Spinal cord (tissue), 9 donors: ENCODE measurements at regions not wholly inside any gene's neighbourhood (a gene's known extent, or its start where the extent isn't known, plus 50 kb on each side); places are given as distances from the start of the nearest gene placed in this dataset.

ENCODE experiments used
- DNase-seq, 6 donors: peaks; one replicate each; pipeline versions ENCODE4 v3.0.0 to v3.0.0-alpha.2; 2013 to 2015; ENCODE audit warnings: low spot score in 6 of 6, low read depth in 4 of 6
- H3K27ac ChIP-seq: one replicate; pipeline ENCODE4 v1.5.1; 2013; ENCODE audit warnings: low read depth, low read length, control low read depth
- H3K27me3 ChIP-seq: one replicate; pipeline ENCODE4 v1.6.1; 2013; ENCODE audit warnings: low read length; ENCODE audit not compliant: control insufficient read depth, insufficient read depth
- H3K36me3 ChIP-seq: one replicate; pipeline ENCODE4 v1.6.1; 2013; ENCODE audit warnings: low read length; ENCODE audit not compliant: control insufficient read depth, insufficient read depth
- H3K4me1 ChIP-seq: one replicate; pipeline ENCODE4 v1.6.1; 2013; ENCODE audit warnings: low read length; ENCODE audit not compliant: control insufficient read depth, insufficient read depth
- H3K4me3 ChIP-seq: one replicate; pipeline ENCODE4 v1.5.1; 2013; ENCODE audit warnings: low read depth, low read length, control low read depth
- H3K9me3 ChIP-seq: one replicate; pipeline ENCODE4 v1.6.1; 2013; ENCODE audit warnings: low read length; ENCODE audit not compliant: control insufficient read depth, insufficient read depth
- WGBS: methylation state at CpG from one replicate; pipeline ENCODE4 v1.1.5; 2013; ENCODE audit warnings: missing lambda C conversion rate; ENCODE audit not compliant: insufficient coverage; 5-methylcytosine and 5-hydroxymethylcytosine counted together
- donor health status: healthy.

DNA sequence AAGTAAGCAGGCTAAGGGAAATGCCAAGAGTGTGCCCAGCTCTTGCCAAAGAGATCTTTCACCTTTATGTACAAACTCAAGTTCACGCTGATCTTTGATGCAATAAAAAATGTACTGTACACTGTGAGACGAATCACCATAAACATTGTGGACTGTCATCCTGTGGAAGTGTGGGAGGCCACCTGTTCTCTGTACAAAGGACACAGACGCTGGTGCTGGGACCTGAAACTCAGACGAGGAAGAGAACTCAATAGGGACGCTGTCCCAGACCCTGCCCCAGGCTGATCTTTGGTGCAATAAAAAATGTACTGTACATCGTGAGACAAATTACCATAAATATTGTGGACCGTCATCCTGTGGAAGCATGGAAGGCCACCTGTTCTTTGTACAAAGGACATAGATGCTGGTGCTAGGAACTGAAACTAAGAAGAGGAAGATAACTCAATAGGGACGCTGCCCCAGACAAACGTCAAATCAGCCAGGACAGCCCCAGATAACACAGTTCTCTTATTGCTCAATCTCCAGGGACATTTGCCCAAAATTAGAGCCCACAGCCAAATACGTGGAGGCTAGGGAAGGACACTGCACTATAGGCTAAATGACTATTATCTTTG, 312.7 kb upstream of the SGK1 start:
- Histone ChIP-seq H3K36me3 (no peaks in the 10 kb centered on the region), H3K4me3 (no peak overlapping the region), H3K27ac (no peak overlapping the region), H3K4me1 (no peaks in the 10 kb centered on the region), H3K27me3 (no peaks in the 10 kb centered on the region), H3K9me3 (no peaks in the 10 kb centered on the region)
- DNase-seq: no peak
- WGBS: 68% methylated on average over 6 of the region's 10 CpGs

DNA sequence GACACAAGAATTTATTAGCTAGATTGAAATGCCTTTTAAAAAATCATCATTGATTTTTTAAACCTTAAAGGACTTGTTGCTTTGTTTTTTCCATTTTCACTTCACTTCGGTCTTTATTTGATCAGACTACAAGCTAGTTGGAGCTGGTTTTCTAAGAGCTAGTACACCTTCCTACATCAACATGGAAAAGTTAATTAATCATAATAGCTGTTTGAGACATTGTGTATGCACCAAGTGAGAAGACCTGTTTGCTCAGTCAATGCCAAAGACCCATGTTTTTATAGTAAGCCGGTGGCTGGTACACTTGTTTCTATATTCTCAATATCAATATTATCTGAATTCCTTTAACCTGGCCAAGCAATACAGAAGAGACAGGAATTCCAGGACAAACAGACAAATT, 310.2 kb upstream of the SGK1 start:
- Histone ChIP-seq H3K4me1 (no peaks in the 10 kb centered on the region), H3K27ac (no peak overlapping the region), H3K9me3 (no peaks in the 10 kb centered on the region), H3K36me3 (no peaks in the 10 kb centered on the region), H3K27me3 (no peaks in the 10 kb centered on the region), H3K4me3 (no peak overlapping the region)
- WGBS: no CpG with 5 or more reads among the region's 2 CpGs
- DNase-seq: no peak

DNA sequence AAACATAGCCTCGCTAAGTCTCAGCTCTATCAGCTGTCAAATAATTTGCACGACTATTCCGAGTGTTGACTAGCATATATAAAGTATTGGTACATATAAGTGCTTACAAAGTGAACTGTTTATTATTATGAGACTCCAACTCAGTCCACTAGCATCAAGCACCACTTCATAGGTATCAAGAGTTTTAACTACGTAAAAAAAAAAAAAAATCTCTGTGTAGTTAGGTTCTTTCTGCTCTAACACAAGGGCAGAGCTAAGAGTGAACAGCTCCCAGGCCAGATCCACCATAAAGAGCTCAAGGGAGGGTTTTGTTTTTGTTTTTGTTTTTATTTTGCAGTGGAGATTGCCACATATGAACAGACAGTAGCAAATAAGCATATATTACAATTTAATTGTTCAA, 309.8 kb upstream of the SGK1 start:
- H3K4me3 ChIP-seq: no peak overlapping the region
- no CpG with 5 or more reads among the region's 4 CpGs for WGBS
- no peak for DNase-seq
- H3K36me3 ChIP-seq: no peaks in the 10 kb centered on the region
- no peak overlapping the region for H3K27ac ChIP-seq
- H3K27me3 ChIP-seq: no peaks in the 10 kb centered on the region
- no peaks in the 10 kb centered on the region for H3K9me3 ChIP-seq
- no peaks in the 10 kb centered on the region for H3K4me1 ChIP-seq

DNA sequence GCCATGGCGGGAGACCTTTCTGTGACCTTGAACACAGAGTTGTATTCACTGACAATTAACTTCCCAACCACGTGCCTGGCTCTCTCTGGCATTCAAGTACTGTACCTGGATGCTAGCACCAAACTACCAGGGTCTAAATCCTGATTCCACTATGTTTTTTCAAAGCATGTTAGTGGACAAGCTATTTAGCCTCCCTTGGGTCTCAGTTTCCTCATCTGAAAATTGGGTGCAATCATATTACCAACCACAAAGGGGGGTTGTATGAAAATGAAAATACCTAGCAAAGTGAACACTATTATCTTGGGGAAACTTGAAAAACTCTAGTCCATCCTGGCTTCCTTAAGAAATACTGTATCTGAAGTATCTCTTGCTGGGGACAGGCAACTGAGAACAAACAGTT, 308.7 kb upstream of the SGK1 start:
- H3K9me3 ChIP-seq: no peaks in the 10 kb centered on the region
- no peaks in the 10 kb centered on the region for H3K27me3 ChIP-seq
- H3K36me3 ChIP-seq: no peaks in the 10 kb centered on the region
- no peak overlapping the region for H3K27ac ChIP-seq
- no peak overlapping the region for H3K4me3 ChIP-seq
- DNase-seq: no peak
- no peaks in the 10 kb centered on the region for H3K4me1 ChIP-seq
- 65% methylated on average over 2 of the region's 2 CpGs for WGBS

DNA sequence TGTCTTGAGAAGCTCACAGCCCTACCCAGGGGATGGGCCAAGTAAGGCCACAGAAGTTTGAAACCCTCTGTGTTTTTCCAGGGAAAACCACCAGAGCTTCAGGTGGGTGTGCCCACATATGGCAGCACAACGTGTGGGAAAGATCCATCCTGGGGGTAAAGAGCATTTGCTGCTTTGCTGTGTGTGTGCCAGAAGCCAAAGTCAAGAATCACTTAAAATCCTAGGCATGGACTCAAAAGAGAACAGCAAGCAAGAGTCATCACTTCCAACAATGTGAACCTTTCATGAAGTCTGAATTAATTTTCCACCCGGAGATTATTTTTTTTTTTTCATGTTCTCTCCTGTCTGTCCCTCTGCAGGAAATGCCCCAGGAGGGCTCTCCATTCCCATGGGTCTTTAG, 308.2 kb upstream of the SGK1 start:
- no peak overlapping the region for H3K4me3 ChIP-seq
- 24% methylated on average over 2 of the region's 2 CpGs for WGBS
- H3K27me3 ChIP-seq: no peaks in the 10 kb centered on the region
- DNase-seq: no peak
- no peak overlapping the region for H3K27ac ChIP-seq
- H3K4me1 ChIP-seq: no peaks in the 10 kb centered on the region
- H3K36me3 ChIP-seq: no peaks in the 10 kb centered on the region
- H3K9me3 ChIP-seq: no peaks in the 10 kb centered on the region

DNA sequence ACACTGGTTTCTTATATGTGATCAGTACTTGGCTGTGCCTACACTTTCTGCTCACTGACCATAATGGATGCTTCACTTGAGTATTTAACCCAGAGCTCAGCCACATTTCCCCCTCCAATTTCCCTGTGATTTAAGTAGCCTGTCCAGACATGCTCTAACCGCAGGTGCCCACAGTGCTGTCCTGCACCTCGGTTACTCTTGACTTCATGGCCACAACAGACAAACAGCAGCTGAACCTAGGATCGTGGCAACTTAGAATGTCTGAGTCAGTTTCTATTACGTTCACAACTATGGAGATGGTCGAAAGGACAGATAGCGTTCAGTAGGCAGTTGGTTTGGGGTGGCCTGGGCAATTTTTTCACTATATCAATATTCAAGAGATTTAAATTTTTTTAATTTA, 306.9 kb upstream of the SGK1 start:
- Histone ChIP-seq H3K27me3 (no peaks in the 10 kb centered on the region), H3K4me3 (no peak overlapping the region), H3K27ac (no peak overlapping the region), H3K9me3 (no peaks in the 10 kb centered on the region), H3K4me1 (no peaks in the 10 kb centered on the region), H3K36me3 (no peaks in the 10 kb centered on the region)
- 100% methylated on average over 2 of the region's 6 CpGs for WGBS
- DNase-seq: no peak

DNA sequence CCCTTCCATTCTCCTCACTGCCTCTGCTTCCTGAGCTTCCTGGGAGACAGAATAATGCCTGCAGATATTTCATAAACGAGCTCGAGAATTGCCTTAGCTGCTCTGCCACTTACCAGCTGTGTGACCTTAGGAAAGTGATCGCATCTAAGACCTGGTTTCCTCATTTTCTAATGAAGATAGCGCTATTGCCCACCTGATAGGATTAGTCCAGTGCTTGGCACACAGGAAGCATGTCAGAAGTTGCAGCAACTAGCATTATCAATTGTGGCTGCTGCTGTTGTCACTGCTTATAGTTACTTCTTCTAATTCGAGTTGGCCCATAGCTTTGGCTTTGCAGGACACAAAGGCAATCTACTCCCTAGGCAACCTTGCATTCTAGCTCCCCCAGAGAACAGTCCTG, 305.5 kb upstream of the SGK1 start:
- no peaks in the 10 kb centered on the region for H3K36me3 ChIP-seq
- no peaks in the 10 kb centered on the region for H3K4me1 ChIP-seq
- H3K4me3 ChIP-seq: no peak overlapping the region
- no peak for DNase-seq
- no peak overlapping the region for H3K27ac ChIP-seq
- whole genome bisulfite sequencing: 88% methylated on average over 4 of the region's 5 CpGs
- H3K9me3 ChIP-seq: no peaks in the 10 kb centered on the region
- no peaks in the 10 kb centered on the region for H3K27me3 ChIP-seq

DNA sequence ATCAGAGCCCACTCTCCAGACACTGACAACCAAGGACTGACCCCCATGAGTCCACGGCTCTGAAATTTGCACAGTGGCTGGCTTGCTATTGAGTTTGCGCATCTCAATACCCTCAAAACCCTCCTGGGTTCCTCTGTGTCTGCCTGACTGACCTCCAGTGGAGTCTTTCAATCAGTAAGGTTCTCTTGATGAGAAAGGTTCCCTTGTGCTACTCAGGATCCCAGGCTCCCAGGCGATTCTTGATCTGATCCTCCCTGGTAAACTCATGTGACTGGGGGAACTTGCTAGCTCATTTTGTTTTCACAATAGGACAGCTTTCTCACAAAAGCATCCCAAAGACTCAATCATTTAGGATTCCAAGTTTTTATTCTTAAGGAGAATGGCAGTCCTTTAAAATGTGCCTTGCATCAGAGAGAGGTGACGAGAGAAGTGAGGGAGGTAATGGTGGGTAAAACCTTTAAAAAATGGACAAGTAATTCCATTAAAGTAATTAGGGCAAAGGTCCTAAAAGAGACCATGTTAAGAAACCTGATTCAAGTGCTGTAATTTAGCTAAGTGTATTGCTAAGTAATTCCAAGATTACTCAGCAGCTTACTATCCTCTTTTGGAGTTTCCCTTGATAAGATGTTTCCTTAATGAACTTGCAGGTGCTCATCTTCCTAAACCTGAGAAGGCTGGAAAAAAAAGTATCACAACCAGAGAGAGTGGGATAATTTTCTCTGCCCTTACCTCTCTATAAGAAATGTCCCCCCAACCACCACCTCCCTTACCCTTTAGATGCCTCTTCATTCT, 304.7 kb upstream of the SGK1 start:
- Histone ChIP-seq H3K4me1 (no peaks in the 10 kb centered on the region), H3K27me3 (no peaks in the 10 kb centered on the region), H3K36me3 (no peaks in the 10 kb centered on the region), H3K4me3 (no peak overlapping the region), H3K9me3 (no peaks in the 10 kb centered on the region), H3K27ac (no peak overlapping the region)
- no peak for DNase-seq
- 62% methylated on average over 3 of the region's 4 CpGs for WGBS

DNA sequence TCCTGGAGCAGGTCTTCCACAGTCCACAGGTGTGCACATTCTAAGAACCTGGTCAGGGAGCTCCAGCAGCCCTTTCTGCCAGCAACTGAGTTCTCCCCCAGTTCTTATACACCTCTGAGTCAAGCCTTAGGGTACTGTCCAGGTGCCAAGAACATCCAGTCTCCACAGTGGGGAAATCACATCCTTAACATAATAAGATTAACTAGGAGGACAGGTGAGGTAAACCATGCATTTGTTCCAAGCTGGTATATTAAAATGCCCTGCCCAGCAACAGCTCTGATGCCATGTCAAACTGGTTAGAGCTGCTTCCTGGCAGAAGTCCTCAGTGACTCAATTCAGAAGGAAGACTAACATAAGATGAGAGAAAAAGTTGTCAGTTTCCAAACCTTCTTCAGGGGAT, 303.9 kb upstream of the SGK1 start:
- H3K36me3 ChIP-seq: no peaks in the 10 kb centered on the region
- no peaks in the 10 kb centered on the region for H3K9me3 ChIP-seq
- H3K27ac ChIP-seq: no peak overlapping the region
- no peak for DNase-seq
- no peak overlapping the region for H3K4me3 ChIP-seq
- no peaks in the 10 kb centered on the region for H3K27me3 ChIP-seq
- no peaks in the 10 kb centered on the region for H3K4me1 ChIP-seq

DNA sequence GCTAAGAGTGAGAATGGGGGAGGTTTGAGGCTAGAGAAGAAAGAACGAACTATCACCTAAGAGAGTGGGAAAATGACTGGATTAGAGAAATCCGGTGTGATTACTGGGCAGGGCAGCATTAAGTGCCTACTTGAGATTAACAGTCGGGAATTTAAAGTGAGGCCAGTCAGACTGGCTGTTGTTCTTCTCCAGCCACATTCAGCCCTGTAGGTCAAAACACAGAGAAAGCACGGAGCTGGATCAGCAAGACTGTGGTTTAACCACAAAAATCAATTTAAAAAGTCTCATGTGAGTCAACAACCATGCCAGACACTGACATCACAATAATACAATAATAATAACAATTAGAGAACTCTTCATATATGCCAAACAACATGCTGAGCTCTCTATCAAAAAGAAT, 301.9 kb upstream of the SGK1 start:
- Histone ChIP-seq H3K36me3 (no peaks in the 10 kb centered on the region), H3K9me3 (no peaks in the 10 kb centered on the region), H3K27me3 (no peaks in the 10 kb centered on the region), H3K4me3 (no peak overlapping the region), H3K4me1 (no peaks in the 10 kb centered on the region), H3K27ac (no peak overlapping the region)
- 74% methylated on average over 4 of the region's 4 CpGs for WGBS
- DNase-seq: no peak
